Ascending aorta (tissue), 2 donors: ENCODE measurements at regions not wholly inside any gene's neighbourhood (a gene's known extent, or its start where the extent isn't known, plus 50 kb on each side); places are given as distances from the start of the nearest gene placed in this dataset.

Experiments used
- DNase-seq, 2 donors: peaks; one replicate each; pipeline ENCODE4 v3.0.0-alpha.2; 2019; ENCODE audit warnings: low spot score in 2 of 2
- H3K27ac ChIP-seq, 2 donors: fragments of 200-600 bp; sonication (generic); one replicate each; pipeline ENCODE4 v1.5.1; 2016 to 2017; ENCODE audit warnings: mild to moderate bottlenecking in 1 of 2
- H3K27me3 ChIP-seq: fragments of 200-600 bp; sonication (generic); one replicate; pipeline ENCODE4 v1.5.1; 2017
- H3K36me3 ChIP-seq, 2 donors: fragments of 200-600 bp; sonication (generic); one replicate each; pipeline ENCODE4 v1.5.1; 2016
- H3K4me1 ChIP-seq, 2 donors: fragments of 200-600 bp; sonication (generic); one replicate each; pipeline ENCODE4 v1.5.1; 2016 to 2017; ENCODE audit warnings: mild to moderate bottlenecking in 1 of 2
- H3K4me3 ChIP-seq, 2 donors: fragments of 200-600 bp; sonication (generic); one replicate each; pipeline ENCODE4 v1.5.1; 2016 to 2017; ENCODE audit warnings: mild to moderate bottlenecking in 1 of 2
- H3K9me3 ChIP-seq, 2 donors: fragments of 200-600 bp; sonication (generic); one replicate each; pipeline ENCODE4 v1.5.1; 2016
- intact Hi-C: fragments of 100-400 bp; cut with DNase I; formaldehyde crosslinking; loops from one replicate; pipeline ENCODE4 v1.15.1; 2023
- TF ChIP-seq, protein P1 (sequence below), 3 experiments: fragments of 200-600 bp in 2 of 3; fragments of 450-650 bp in 1 of 3; sonication (generic) in 2 of 3; IDR thresholded peaks; one replicate each; pipeline ENCODE4 v1.5.1; 2016 to 2019; ENCODE audit warnings: antibody characterized with exemption in 3 of 3, mild to moderate bottlenecking in 1 of 3, moderate library complexity in 1 of 3

DNA sequence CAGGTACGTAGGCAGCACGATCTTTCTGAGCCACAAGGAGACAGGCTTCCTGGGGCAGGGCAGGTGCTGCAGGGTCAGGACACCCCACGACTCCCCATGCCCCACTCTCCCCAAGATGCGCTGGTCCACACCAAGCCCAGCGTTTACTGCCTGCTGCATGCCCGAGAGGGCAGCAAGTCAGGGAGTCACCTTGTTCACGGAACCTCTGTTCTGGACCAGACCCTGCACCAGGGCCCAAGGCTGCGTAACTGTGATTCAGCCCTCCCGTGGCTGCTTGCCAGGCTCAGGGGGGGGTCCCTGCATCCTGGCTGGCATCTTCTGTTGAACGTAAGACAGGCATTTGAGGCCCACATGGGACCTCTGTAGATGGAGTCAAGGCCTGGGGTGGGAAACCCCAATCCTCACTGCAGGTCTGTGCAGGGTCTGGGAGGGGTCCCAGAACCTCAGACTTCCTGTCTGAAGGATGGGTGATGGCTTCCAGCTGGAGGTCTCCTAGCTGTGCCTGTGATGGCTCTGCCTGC is 228.6 kb upstream of the RTL1 start:
- DNase-seq, result peak in 1 of 2 donors; percentile 59
- Histone ChIP-seq H3K4me1 (no peaks in the 10 kb centered on the region), H3K27ac (no peak overlapping the region), H3K9me3 (no peaks in the 10 kb centered on the region), H3K36me3 (no peaks in the 10 kb centered on the region), H3K4me3 (no peak overlapping the region), H3K27me3 (no peaks in the 10 kb centered on the region)
- intact Hi-C loops, result no loop called here
- TF ChIP-seq, protein P1, sequence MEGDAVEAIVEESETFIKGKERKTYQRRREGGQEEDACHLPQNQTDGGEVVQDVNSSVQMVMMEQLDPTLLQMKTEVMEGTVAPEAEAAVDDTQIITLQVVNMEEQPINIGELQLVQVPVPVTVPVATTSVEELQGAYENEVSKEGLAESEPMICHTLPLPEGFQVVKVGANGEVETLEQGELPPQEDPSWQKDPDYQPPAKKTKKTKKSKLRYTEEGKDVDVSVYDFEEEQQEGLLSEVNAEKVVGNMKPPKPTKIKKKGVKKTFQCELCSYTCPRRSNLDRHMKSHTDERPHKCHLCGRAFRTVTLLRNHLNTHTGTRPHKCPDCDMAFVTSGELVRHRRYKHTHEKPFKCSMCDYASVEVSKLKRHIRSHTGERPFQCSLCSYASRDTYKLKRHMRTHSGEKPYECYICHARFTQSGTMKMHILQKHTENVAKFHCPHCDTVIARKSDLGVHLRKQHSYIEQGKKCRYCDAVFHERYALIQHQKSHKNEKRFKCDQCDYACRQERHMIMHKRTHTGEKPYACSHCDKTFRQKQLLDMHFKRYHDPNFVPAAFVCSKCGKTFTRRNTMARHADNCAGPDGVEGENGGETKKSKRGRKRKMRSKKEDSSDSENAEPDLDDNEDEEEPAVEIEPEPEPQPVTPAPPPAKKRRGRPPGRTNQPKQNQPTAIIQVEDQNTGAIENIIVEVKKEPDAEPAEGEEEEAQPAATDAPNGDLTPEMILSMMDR (IDR thresholded peaks at IDR 0.05), result no peak

DNA sequence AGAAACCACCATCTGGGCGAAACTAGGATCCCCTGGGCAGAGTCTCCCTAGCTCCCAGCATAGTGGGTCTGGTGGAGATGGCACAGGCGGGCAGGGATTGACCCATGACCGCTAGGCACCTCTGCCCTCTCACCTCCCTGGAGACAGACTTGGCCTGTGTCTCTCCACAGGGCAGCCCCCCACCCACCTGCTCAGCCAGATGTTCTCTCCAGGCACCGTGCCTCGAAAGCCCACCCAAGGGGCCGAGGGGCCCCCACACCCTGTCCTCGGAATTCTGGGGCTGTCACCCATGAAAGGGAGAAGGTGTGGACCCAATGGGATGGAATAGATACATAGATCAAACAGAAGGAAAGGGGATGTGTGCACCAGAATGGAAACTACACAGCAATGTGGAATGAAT is 229.1 kb upstream of the RTL1 start:
- H3K4me1 ChIP-seq, result no peaks in the 10 kb centered on the region
- H3K27me3 ChIP-seq, result no peaks in the 10 kb centered on the region
- intact Hi-C loops, result no loop called here
- H3K9me3 ChIP-seq, result no peaks in the 10 kb centered on the region
- H3K27ac ChIP-seq, result no peak overlapping the region
- TF ChIP-seq, protein P1 (IDR thresholded peaks at IDR 0.05), result no peak
- no peaks in the 10 kb centered on the region for H3K36me3 ChIP-seq
- H3K4me3 ChIP-seq, result no peak overlapping the region
- DNase-seq, result peak in 1 of 2 donors; percentile 25

DNA sequence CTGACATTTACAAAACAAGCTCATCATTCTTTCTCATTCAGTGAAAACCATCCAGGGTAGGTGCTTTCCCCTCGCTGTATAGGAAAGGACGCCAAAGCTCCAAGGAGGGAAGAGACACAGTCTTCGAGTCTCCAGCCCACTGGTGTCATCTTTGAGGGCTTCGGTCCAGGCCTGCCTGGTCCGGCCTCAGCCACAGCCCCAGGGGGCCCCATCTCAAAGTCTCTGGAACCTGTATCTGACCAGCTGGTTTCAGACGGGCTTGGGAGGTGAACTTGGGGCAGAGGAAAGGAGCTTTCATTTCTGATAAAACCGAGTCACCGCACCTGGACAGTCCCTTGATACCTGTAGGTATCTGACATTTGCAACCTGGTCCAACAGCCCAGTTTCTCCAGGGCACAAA is 229.5 kb upstream of the RTL1 start:
- Histone ChIP-seq H3K27ac (no peak overlapping the region), H3K27me3 (no peaks in the 10 kb centered on the region), H3K9me3 (no peaks in the 10 kb centered on the region), H3K36me3 (no peaks in the 10 kb centered on the region), H3K4me1 (no peaks in the 10 kb centered on the region), H3K4me3 (no peak overlapping the region)
- TF ChIP-seq, protein P1 (IDR thresholded peaks at IDR 0.05), result no peak
- peak in 1 of 2 donors; percentile 16 for DNase-seq
- intact Hi-C loops, result no loop called here

DNA sequence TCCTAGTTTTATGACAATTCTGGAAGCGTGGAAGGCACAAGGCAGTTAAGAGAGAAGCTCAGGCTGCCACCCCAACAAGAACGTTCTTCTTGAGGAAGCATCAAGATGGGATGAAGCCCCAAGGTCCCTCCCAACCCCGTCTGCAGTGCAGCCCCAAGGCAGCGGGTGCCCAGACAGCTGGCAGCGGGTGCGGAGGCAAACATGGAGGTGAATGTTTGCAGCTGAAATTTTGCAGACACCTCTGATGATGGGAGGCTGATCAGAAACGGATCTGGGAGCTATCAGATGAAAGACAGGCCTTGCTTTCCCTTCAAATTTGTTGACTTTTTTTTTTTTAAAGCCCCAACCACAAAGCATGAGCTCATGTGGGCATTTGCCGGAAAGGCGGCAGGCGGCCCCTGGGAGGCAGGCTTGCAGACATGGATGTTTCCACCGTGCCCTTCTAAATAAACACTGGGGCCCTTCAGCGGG is 230.7 kb upstream of the RTL1 start:
- no peak for DNase-seq
- no peaks in the 10 kb centered on the region for H3K9me3 ChIP-seq
- H3K4me3 ChIP-seq, result no peak overlapping the region
- intact Hi-C loops, result no loop called here
- TF ChIP-seq, protein P1 (IDR thresholded peaks at IDR 0.05), result no peak
- H3K27me3 ChIP-seq, result no peaks in the 10 kb centered on the region
- H3K27ac ChIP-seq, result no peak overlapping the region
- no peaks in the 10 kb centered on the region for H3K4me1 ChIP-seq
- H3K36me3 ChIP-seq, result no peaks in the 10 kb centered on the region

DNA sequence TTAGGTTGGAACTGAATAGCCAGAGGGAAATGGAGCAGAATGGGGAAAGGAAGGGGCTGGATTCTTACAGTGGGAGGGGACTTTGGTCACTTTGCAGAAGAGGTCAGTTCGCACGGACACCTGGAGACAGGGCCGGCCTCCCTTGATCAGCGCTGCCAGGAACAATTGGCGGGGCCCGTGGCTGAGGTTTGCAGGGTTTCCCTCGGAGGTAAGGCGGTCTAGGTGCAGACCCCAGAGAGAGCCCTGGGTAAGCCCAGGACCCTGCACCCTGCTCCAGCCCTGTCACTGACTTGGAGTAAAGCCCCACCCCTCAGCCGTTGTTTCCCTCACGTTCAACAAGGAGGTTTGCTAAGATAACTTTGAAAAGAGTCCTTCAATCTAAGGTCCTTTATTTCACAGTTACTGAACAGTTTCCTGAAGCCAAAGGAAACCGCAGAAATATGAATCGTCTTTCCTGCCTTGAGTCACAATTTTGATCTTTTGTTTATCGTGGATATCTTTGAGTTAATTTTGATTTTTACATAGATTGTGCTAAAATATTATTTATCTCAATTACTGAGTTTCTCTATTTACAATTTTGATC is 231.4 kb upstream of the RTL1 start:
- Histone ChIP-seq H3K27me3 (no peaks in the 10 kb centered on the region), H3K27ac (no peak overlapping the region), H3K9me3 (no peaks in the 10 kb centered on the region), H3K4me3 (no peak overlapping the region), H3K4me1 (no peaks in the 10 kb centered on the region), H3K36me3 (no peaks in the 10 kb centered on the region)
- TF ChIP-seq, protein P1 (IDR thresholded peaks at IDR 0.05), result no peak
- intact Hi-C loops, result no loop called here
- DNase-seq, result no peak
